DOHH2 (cell line): ENCODE measurements at regions not wholly inside any gene's neighbourhood (a gene's known extent, or its start where the extent isn't known, plus 50 kb on each side); places are given as distances from the start of the nearest gene placed in this dataset.

ENCODE experiments used
- H3F3A ChIP-seq: fragments of 200-600 bp; sonication (generic), shearing (Covaris generic); 2 replicates; pipeline ENCODE4 v1.6.0; 2016; ENCODE audit warnings: antibody characterized with exemption, mild to moderate bottlenecking; ENCODE audit not compliant: control insufficient read depth, insufficient read depth
- H3K27ac ChIP-seq: fragments of 200-600 bp; sonication (generic); 2 replicates; pipeline ENCODE4 v1.5.1; 2014; ENCODE audit warnings: low read depth, mild to moderate bottlenecking, low read length, moderate library complexity
- H3K27me3 ChIP-seq: fragments of 200-600 bp; sonication (generic); 2 replicates; pipeline ENCODE4 v1.6.1; 2014; ENCODE audit warnings: mild to moderate bottlenecking, low read length, mixed read lengths; ENCODE audit not compliant: control insufficient read depth
- H3K36me3 ChIP-seq: fragments of 200-600 bp; sonication (generic); 2 replicates; pipeline ENCODE4 v1.6.1; 2014; ENCODE audit warnings: mild to moderate bottlenecking, low read length, moderate library complexity, mixed read lengths; ENCODE audit not compliant: control insufficient read depth
- H3K4me1 ChIP-seq: fragments of 200-600 bp; sonication (generic); 2 replicates; pipeline ENCODE4 v1.6.1; 2014; ENCODE audit warnings: mild to moderate bottlenecking, low read length, mixed read lengths; ENCODE audit not compliant: control insufficient read depth
- H3K4me2 ChIP-seq: fragments of 200-600 bp; sonication (generic); 2 replicates; pipeline ENCODE4 v1.6.0; 2014; ENCODE audit warnings: mild to moderate bottlenecking, low read length, moderate library complexity
- H3K4me3 ChIP-seq: fragments of 200-600 bp; sonication (generic); 2 replicates; pipeline ENCODE4 v1.5.1; 2014; ENCODE audit warnings: mild to moderate bottlenecking, low read length, mixed read lengths
- H3K79me2 ChIP-seq: fragments of 200-600 bp; sonication (generic); 2 replicates; pipeline ENCODE4 v1.6.1; 2014; ENCODE audit warnings: mild to moderate bottlenecking, low read length, mixed read lengths; ENCODE audit not compliant: control insufficient read depth
- H3K9me2 ChIP-seq: fragments of 200-600 bp; sonication (generic); replicated peaks from 2 replicates; pipeline ENCODE4 v1.6.1; 2014; ENCODE audit warnings: mild to moderate bottlenecking, low read length, mixed read lengths; ENCODE audit not compliant: control insufficient read depth
- H3K9me3 ChIP-seq: fragments of 200-600 bp; sonication (generic); 2 replicates; pipeline ENCODE4 v1.6.1; 2014; ENCODE audit warnings: antibody characterized with exemption, low read length, mixed read lengths; ENCODE audit not compliant: control insufficient read depth, insufficient read depth
- H4K20me1 ChIP-seq: fragments of 200-600 bp; sonication (generic); 2 replicates; pipeline ENCODE4 v1.6.0; 2014; ENCODE audit warnings: low read depth, mild to moderate bottlenecking, antibody characterized with exemption, low read length, moderate library complexity; ENCODE audit not compliant: control insufficient read depth, insufficient read depth
- EZH2phosphoT487 ChIP-seq: fragments of 200-600 bp; sonication (generic); IDR thresholded peaks from 2 replicates; pipeline ENCODE4 v1.6.1; 2017; ENCODE audit warnings: borderline replicate concordance, mild to moderate bottlenecking, antibody characterized with exemption, low read length, moderate library complexity, mixed read lengths
- TF ChIP-seq, protein P1 (sequence below): fragments of 200-600 bp; sonication (generic); IDR thresholded peaks from one replicate; pipeline ENCODE4 v1.5.1; 2014; ENCODE audit warnings: antibody characterized with exemption, mild to moderate bottlenecking, low read depth, low read length; ENCODE audit not compliant: poor library complexity, severe bottlenecking

DNA sequence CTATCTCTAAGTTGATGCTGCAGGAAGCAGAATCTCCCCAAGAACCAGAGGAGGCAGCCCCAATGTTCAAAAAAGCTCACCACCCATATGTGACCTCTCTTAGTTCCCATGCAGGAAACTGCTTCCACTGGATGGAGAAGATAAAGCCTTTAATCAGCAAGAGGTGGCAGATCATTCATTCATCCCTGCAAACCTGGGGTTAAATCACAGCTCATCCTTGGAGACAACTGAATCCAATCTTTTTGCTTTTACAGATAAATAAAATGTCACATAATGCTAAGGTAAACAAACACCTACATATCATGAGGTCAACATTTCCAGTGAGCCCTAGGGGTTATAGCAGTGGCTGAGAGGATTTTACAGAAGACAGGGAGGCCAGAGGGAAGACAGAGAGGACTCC is 112.7 kb upstream of the CD93 start:
- no peak overlapping the region for H3K4me3 ChIP-seq
- H3K9me2 ChIP-seq = no peaks in the 10 kb centered on the region
- H3K36me3 ChIP-seq = no peaks in the 10 kb centered on the region
- TF ChIP-seq, protein P1, sequence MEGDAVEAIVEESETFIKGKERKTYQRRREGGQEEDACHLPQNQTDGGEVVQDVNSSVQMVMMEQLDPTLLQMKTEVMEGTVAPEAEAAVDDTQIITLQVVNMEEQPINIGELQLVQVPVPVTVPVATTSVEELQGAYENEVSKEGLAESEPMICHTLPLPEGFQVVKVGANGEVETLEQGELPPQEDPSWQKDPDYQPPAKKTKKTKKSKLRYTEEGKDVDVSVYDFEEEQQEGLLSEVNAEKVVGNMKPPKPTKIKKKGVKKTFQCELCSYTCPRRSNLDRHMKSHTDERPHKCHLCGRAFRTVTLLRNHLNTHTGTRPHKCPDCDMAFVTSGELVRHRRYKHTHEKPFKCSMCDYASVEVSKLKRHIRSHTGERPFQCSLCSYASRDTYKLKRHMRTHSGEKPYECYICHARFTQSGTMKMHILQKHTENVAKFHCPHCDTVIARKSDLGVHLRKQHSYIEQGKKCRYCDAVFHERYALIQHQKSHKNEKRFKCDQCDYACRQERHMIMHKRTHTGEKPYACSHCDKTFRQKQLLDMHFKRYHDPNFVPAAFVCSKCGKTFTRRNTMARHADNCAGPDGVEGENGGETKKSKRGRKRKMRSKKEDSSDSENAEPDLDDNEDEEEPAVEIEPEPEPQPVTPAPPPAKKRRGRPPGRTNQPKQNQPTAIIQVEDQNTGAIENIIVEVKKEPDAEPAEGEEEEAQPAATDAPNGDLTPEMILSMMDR = no peak
- no peak for TF ChIP-seq EZH2phosphoT487
- no peaks in the 10 kb centered on the region for H3K79me2 ChIP-seq
- H3K27ac ChIP-seq = no peak overlapping the region
- no peak overlapping the region for H3K4me2 ChIP-seq
- H3K4me1 ChIP-seq = no peaks in the 10 kb centered on the region
- no peaks in the 10 kb centered on the region for H3F3A ChIP-seq
- no peaks in the 10 kb centered on the region for H3K9me3 ChIP-seq
- H3K27me3 ChIP-seq = peaks cover 6% of the 10 kb centered on the region; the same call in 1 of the 2 replicates
- H4K20me1 ChIP-seq = no peaks in the 10 kb centered on the region

DNA sequence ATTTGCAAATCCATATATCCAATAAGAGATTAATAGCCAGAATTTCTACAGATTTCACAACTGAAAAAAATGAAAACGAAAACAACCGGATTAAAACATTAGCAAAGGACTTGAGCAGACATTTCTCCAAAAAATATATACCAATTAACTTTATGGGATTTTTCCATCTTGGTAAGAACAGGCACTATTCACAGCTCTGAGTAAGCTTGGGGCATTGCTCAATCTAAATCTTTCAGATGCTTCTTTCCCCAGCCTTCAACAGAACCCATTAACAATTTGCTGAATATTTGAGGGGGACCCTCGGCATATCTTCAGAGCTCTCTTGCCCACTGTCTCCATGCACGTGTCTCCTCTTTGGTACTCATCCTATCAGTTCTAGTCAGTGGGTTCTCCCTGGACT is 111.7 kb upstream of the CD93 start:
- Histone ChIP-seq H3K27me3 (peaks cover under 1% of the 10 kb centered on the region; the same call in 1 of the 2 replicates), H3F3A (no peaks in the 10 kb centered on the region), H3K4me3 (no peak overlapping the region), H3K4me1 (no peaks in the 10 kb centered on the region), H3K9me3 (no peaks in the 10 kb centered on the region), H3K27ac (no peak overlapping the region), H3K36me3 (no peaks in the 10 kb centered on the region), H3K9me2 (no peaks in the 10 kb centered on the region), H4K20me1 (no peaks in the 10 kb centered on the region), H3K4me2 (no peak overlapping the region), H3K79me2 (no peaks in the 10 kb centered on the region)
- TF ChIP-seq, protein P1 = no peak

DNA sequence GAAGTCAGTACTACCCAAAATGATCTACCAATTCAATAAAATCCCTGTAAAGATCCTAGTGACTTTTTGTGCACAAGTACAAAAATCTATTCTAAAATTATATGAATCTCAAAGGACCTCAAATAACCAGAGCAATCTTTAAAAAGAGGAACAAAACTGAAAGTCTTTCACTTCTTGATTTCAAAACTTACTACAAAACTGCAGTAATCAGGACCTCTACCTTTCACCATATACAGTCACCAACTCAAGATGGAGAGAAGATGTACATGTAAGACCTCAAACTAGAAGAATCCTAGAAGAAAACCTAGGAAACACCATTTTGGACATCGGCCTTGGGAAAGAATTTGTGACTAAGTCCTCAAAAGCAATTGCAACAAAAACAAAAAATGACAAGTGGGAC is 109.5 kb upstream of the CD93 start:
- H3K27ac ChIP-seq = no peak overlapping the region
- no peaks in the 10 kb centered on the region for H3F3A ChIP-seq
- H4K20me1 ChIP-seq = no peaks in the 10 kb centered on the region
- no peak overlapping the region for H3K4me2 ChIP-seq
- no peaks in the 10 kb centered on the region for H3K4me1 ChIP-seq
- TF ChIP-seq, protein P1 = no peak
- no peak for TF ChIP-seq EZH2phosphoT487
- no peaks in the 10 kb centered on the region for H3K36me3 ChIP-seq
- no peak overlapping the region for H3K4me3 ChIP-seq
- H3K27me3 ChIP-seq = no peaks in the 10 kb centered on the region; the same call in 1 of the 2 replicates
- H3K9me2 ChIP-seq = no peaks in the 10 kb centered on the region
- H3K9me3 ChIP-seq = no peaks in the 10 kb centered on the region
- no peaks in the 10 kb centered on the region for H3K79me2 ChIP-seq
